Brain microvascular endothelial cell (primary cell): ENCODE measurements at regions not wholly inside any gene's neighbourhood (a gene's known extent, or its start where the extent isn't known, plus 50 kb on each side); places are given as distances from the start of the nearest gene placed in this dataset.
A peak's percentile ranks its signal among the peaks of the same experiment; 100 is the strongest.

Source experiments
- DNase-seq: peaks from one replicate; pipeline ENCODE4 v3.0.0-alpha.2; 2020
- H3K27ac ChIP-seq: fragments of 250-450 bp; sonication (Bioruptor Pico); 2 replicates; pipeline ENCODE4 v1.5.1; 2020; ENCODE audit warnings: mild to moderate bottlenecking, moderate library complexity
- H3K27me3 ChIP-seq: fragments of 250-450 bp; sonication (Bioruptor Pico); replicated peaks from 2 replicates; pipeline ENCODE4 v1.5.1; 2020; ENCODE audit warnings: mild to moderate bottlenecking
- H3K36me3 ChIP-seq: fragments of 250-450 bp; sonication (Bioruptor Pico); replicated peaks from 2 replicates; pipeline ENCODE4 v1.5.1; 2020; ENCODE audit warnings: mild to moderate bottlenecking
- H3K4me3 ChIP-seq: 2 replicates; pipeline ENCODE4 v1.5.1; 2011; ENCODE audit warnings: low read depth, mild to moderate bottlenecking, control low read depth, low read length, moderate library complexity
- in situ Hi-C: cut with HindIII; loops from 2 replicates; pipeline ENCODE4 v1.10.0; 2017; ENCODE audit warnings: low sequenced_read_pairs, low pct_ligation_motif_present
- TF ChIP-seq, protein P1 (sequence below): IDR thresholded peaks from 2 replicates; pipeline ENCODE4 v1.5.1; 2011; ENCODE audit warnings: low read depth, mild to moderate bottlenecking, moderate library complexity, low read length, control low read depth, inconsistent platforms; ENCODE audit errors: missing control alignments

DNA sequence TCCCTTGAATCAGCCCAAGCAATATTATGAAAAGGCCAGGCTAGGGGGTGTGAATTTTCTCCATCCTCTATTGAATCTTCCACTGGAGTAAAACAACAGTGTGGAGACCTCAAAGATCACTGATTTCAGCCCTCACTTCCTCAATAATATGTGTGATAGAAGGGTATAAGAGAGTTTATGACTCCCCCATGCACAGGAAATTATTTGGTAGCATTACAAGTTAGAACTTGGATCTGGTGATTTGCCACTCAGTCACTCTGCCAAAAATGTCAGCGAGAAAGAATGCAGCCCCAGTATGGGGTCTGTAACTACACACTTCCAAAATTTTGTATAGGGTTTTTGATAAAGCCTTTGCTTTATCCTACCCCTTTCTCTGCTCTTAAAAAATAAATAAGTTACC lies 81.0 kb upstream of the KCNMB2 start:
- Histone ChIP-seq H3K27me3 (no peaks in the 10 kb centered on the region), H3K36me3 (no peaks in the 10 kb centered on the region), H3K4me3 (no peak overlapping the region), H3K27ac (peak overlapping the region; percentile 27)
- TF ChIP-seq, protein P1, sequence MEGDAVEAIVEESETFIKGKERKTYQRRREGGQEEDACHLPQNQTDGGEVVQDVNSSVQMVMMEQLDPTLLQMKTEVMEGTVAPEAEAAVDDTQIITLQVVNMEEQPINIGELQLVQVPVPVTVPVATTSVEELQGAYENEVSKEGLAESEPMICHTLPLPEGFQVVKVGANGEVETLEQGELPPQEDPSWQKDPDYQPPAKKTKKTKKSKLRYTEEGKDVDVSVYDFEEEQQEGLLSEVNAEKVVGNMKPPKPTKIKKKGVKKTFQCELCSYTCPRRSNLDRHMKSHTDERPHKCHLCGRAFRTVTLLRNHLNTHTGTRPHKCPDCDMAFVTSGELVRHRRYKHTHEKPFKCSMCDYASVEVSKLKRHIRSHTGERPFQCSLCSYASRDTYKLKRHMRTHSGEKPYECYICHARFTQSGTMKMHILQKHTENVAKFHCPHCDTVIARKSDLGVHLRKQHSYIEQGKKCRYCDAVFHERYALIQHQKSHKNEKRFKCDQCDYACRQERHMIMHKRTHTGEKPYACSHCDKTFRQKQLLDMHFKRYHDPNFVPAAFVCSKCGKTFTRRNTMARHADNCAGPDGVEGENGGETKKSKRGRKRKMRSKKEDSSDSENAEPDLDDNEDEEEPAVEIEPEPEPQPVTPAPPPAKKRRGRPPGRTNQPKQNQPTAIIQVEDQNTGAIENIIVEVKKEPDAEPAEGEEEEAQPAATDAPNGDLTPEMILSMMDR = no peak
- in situ Hi-C loops = no loop called here
- DNase-seq = no peak

DNA sequence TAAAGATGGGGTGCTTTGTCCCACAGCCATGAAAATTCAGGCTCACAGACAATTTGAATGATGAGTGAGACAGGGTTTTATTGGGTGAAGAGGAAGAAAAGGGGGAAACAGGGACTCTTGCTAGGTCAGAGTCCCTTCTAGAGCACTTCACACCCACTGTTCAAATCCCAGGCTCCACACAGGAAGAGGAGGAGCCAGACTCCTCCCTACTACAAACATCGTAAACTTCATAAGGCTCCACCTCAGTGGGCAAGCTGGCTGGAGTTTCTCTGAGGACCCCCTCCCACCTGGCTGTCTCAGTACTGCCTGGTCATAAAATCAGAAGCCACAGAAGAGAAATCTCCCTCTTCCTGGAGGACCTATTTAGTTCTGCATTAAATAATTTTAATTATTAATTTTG lies 80.3 kb upstream of the KCNMB2 start:
- Histone ChIP-seq H3K27ac (no peak overlapping the region), H3K4me3 (no peak overlapping the region), H3K36me3 (no peaks in the 10 kb centered on the region), H3K27me3 (no peaks in the 10 kb centered on the region)
- in situ Hi-C loops = no loop called here
- DNase-seq = no peak
- TF ChIP-seq, protein P1 = no peak

- Histone ChIP-seq H3K27ac (no peak overlapping the region), H3K36me3 (no peaks in the 10 kb centered on the region), H3K27me3 (no peaks in the 10 kb centered on the region), H3K4me3 (no peak overlapping the region)
- no peak for DNase-seq
- TF ChIP-seq, protein P1 = no peak
- in situ Hi-C loops = no loop called here
Measured at GRCh38 chr3:178456621-178457285, 79.5 kb upstream of the KCNMB2 start.

DNA sequence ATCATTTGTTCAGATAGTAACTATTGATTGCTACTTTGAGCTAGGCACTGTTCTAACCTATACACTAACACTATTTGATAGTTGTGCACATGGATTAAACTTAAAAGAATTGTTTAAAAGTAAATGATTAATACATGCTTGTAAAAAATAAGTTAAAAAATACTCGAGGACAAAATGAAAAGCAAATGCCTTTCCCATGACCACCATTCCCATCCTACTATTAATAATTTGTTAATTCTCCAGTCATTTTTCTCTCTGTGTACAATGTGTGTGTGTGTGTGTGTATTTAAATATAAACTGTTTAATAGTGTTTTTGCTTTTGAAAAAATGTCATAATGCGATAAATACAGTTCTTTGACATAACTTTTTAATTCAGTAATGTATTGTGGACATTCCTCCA lies 78.7 kb upstream of the KCNMB2 start:
- Histone ChIP-seq H3K4me3 (no peak overlapping the region), H3K27ac (no peak overlapping the region), H3K27me3 (no peaks in the 10 kb centered on the region), H3K36me3 (no peaks in the 10 kb centered on the region)
- in situ Hi-C loops = no loop called here
- DNase-seq = no peak
- TF ChIP-seq, protein P1 = no peak

DNA sequence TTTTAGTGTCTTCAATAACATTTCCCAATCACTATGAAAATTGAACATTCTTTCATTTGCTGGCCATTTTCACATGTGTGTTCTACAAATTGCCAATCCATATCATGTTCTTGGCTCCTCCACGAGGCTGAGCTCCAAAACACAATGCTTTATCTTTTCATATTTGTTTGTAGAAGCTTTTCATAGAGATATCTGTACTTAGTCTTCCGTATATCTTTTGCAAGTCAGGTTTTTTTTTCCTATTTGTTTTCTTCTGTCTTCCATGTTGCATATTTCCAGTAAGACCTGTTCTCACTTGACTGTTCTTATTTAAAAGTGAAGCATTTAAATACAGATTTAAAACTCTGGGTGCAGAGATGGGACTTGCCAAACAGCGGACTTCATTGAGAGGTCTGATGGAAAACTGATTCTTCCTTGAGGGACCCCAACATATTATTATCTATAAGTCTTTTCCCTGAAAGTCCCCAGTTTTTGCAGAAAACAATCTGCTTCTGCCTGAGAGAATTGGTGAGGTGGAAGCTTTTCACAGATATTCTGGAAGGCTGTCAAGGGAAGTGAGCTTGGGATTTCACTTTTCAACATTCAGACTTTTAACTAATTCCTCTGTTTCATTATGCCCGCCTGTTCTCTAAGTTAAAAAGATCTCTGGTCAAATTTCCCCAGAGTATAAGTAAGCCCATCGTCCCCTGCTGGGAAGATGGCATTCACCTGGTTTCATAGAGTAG lies 77.8 kb upstream of the KCNMB2 start:
- in situ Hi-C loops = no loop called here
- no peak for DNase-seq
- no peak overlapping the region for H3K27ac ChIP-seq
- H3K4me3 ChIP-seq = no peak overlapping the region
- H3K27me3 ChIP-seq = no peaks in the 10 kb centered on the region
- no peaks in the 10 kb centered on the region for H3K36me3 ChIP-seq
- TF ChIP-seq, protein P1 = no peak
